ENCODE measurements at regions not wholly inside any gene's neighbourhood (a gene's known extent, or its start where the extent isn't known, plus 50 kb on each side); places are given as distances from the start of the nearest gene placed in this dataset.

- TF ChIP-seq CTCF (IDR thresholded peaks at IDR 0.05; ENCODE audit: control extremely low read depth in 1 of 3, insufficient read depth in 1 of 3, low read depth in 1 of 3, low read length in 3 of 3), result no peak
- no peak for TF ChIP-seq ZNF274 (IDR thresholded peaks at IDR 0.05; ENCODE audit: borderline replicate concordance, extremely low read depth, low read length)
- TF ChIP-seq POLR2AphosphoS5 (IDR thresholded peaks at IDR 0.05; ENCODE audit: low read depth, low read length), result no peak
- TF ChIP-seq FOSL1 (IDR thresholded peaks at IDR 0.05; ENCODE audit: insufficient read depth, low read depth, low read length), result no peak
- TF ChIP-seq GABPA (IDR thresholded peaks at IDR 0.05; ENCODE audit: borderline replicate concordance, insufficient read depth, low read length), result no peak
- TF ChIP-seq USF2 (IDR thresholded peaks at IDR 0.05; ENCODE audit: low read length), result no peak
- no peak for TF ChIP-seq POLR2A (IDR thresholded peaks at IDR 0.05; ENCODE audit: control extremely low read depth in 1 of 2, low read depth in 2 of 2, low read length in 2 of 2)
- no peak for TF ChIP-seq EP300 (IDR thresholded peaks at IDR 0.05; ENCODE audit: borderline replicate concordance in 1 of 2, low read depth in 2 of 2, low read length in 2 of 2)
Measured at GRCh38 chr1:218123968-218124367, 161.1 kb upstream of the RRP15 start.
